Hematopoietic multipotent progenitor cell treated with erythropoietin and hydrocortisone succinate and interleukin-3 and kit ligand, for 6 days (in vitro differentiated cells): ENCODE measurements at regions not wholly inside any gene's neighbourhood (a gene's known extent, or its start where the extent isn't known, plus 50 kb on each side); places are given as distances from the start of the nearest gene placed in this dataset.
"Not testable (repeated sequence)": the region's sequence is repeated elsewhere in the genome, so short reads cannot be mapped to it uniquely, and the experiment has no call there.

Experiments used
- DNase-seq: peaks from one replicate; pipeline ENCODE4 v3.0.0-alpha.2; 2015

DNA sequence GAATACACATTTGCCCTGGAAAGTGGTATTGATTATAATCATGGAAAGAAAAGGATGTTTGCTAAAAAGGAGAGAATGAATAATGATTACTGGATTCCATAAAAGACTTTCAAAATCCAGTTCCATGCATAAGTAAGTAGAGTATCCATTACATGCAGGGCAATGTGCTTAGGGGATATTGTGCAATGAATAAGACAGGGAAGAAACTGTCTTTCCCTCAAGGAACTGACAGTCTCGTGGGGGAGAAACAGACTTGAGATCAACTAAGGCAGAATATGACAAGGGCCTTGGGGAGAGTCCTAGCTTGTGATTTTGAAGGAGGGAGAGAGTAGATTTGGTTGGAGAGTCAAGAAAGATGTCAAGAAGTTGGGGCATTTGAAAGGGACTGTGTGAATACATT lies 130.6 kb downstream of the SPP2 start:
- no peak for DNase-seq

DNA sequence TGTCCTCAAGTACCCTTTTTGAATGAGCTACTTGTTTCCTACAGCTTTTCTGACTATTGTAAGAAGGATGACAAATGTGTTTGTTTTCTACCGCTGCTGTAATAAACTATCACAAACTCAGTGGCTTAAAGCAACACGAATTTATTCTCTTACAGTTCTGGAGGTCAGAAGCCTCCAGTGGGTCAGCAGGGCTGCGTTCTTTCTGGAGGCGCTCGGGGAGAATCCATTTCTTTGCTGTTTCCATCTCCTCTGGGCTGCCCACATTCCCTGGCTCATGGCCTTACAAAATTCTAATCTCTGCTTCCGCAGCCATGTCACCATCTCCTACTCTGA lies 128.5 kb downstream of the SPP2 start:
- DNase-seq, result no peak

DNA sequence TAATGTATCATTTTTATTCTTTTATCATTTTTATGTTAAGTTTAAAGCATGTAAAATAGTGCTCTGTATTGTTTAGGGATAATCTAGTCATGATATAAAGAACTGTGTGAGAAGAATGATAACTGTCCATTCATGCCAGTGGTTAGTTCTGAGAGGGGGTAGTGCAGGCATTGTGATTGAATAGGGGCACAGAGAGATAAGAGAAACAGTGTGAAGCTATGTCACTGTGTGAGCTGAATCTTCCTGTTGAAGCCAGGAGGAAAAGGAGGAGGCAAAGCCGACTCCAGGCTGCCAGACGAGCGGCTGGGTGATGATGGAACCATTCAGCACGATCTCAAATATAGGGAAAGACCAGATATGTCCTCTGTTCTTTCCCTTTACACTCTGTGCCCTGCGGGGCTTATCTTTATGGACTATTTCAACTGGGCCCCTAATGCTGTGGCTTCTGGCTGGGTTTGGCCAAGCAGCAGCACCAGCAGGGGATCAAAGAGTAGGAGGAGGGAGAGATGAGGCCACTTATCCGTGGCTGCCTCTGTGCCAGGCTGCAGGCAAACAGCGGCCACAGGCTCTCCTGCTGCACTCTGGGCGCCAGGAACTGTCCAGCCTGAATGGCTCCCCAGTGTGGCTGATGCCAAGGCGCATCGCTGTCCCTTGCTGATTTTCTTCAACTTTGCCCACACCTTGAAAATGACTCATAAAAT lies 128.0 kb downstream of the SPP2 start:
- no peak for DNase-seq

DNA sequence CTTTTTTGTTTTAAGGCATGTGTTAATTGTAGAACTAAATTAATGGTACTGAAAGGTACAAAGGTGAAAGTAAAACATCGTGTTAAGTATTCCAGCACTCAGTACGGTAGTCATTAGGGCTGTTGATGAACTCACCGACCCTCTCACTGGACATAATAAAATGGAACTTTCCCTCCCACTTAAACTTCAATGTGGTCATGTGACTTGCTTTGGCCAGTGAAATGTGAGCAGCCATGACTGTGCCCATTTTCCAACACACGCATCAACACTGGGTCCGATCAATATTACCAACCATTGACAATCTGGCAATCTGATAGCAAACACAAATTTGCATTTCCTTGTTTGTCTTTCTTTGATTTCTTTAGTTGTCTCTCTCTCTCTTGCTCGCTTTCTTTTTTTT lies 125.1 kb downstream of the SPP2 start:
- DNase-seq, result no peak

DNA sequence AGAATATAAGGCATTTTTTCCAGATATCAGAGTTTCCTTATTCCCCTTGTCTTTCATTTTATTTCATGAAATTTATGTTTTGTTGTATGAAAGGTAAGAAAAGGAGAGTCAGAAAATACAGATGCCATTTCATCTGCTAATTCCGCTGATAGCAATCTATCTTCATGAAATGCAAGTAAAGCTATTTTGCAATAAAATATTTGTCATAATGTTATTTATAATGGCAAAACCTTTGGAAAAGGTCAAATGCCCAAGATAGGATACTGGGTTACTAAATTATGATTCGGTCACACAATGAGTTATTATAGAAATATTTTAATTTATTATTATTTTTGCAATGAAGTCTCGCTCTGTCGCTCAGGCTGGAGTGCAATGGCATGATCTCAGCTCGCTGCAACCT lies 124.2 kb downstream of the SPP2 start:
- DNase-seq, result no peak

DNA sequence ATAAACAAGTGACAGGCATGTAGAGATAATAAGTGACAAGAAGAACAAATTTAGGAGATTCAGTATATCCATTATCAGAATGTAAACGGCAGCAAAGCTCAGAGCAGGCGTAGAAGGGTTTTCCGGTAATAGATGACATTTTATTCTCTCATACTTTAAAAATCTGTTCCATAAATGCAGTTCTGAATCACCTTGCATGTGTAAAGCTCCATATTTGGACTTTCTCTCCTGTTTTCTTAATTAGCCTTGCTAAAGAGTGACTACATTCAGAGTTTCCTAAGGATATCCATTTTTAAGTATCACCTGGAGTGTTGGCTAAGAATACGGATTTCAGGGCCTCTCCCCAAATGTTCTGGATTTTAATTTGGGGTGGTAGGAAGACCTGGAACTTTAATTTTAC lies 122.0 kb downstream of the SPP2 start:
- no peak for DNase-seq

DNA sequence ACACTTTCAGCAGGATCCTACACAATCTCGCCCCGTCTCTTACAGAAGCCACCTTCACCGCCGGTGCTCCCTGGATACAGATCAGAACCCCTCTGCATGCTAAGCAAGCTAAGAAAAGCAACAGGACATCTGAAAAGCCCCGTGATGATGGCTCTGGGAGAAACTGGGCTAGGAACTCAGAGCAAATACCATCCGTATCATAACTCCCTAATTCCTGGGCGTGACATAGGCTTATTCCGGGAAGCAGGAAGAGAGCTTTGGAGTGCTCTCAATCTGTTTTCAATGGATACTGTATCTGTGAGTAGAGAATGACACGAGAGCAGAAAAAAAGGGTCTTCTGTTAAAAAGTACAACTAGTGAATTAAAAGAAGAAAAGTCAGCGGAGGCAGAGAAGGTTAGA lies 121.6 kb downstream of the SPP2 start:
- no peak for DNase-seq

DNA sequence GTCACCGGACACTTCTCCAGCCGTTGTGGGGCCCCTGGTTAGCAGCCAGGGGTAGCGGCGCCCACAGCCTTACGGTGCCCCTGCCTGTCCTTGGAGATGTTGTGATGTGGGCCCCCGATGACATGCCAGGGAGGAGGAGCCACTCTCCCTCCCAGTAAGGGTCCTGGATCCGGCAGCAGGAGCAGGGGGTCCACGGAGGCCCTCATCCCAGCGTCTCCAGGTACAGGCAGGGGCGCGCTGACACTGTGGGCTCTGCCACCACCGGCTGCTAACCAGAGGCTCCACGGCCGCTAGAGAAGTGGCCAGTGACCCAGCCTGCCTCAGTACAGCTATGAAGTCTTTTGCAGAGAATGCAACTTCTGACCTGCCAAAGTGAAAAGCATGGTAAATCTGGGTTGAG lies 121.2 kb downstream of the SPP2 start:
- no peak for DNase-seq

DNA sequence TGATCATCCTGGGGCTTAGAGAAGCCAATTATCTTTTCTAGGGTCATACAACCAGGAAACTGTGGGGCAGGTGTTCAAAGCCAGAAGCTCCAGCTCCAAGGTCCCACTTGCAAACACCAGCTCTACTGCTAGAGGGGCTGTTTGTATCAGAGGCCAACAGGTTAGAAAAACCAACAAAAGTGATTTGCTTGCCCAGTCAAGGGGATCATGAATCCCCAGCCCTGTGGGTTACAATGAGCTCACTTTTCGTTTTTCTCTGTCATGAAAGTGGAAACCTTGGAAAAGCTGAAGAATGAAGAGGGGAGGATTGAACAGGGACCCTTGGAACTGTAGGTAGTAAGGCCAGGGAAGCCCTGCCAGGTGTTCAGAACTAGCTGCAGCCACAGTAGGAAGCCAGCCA lies 119.2 kb downstream of the SPP2 start:
- no peak for DNase-seq

DNA sequence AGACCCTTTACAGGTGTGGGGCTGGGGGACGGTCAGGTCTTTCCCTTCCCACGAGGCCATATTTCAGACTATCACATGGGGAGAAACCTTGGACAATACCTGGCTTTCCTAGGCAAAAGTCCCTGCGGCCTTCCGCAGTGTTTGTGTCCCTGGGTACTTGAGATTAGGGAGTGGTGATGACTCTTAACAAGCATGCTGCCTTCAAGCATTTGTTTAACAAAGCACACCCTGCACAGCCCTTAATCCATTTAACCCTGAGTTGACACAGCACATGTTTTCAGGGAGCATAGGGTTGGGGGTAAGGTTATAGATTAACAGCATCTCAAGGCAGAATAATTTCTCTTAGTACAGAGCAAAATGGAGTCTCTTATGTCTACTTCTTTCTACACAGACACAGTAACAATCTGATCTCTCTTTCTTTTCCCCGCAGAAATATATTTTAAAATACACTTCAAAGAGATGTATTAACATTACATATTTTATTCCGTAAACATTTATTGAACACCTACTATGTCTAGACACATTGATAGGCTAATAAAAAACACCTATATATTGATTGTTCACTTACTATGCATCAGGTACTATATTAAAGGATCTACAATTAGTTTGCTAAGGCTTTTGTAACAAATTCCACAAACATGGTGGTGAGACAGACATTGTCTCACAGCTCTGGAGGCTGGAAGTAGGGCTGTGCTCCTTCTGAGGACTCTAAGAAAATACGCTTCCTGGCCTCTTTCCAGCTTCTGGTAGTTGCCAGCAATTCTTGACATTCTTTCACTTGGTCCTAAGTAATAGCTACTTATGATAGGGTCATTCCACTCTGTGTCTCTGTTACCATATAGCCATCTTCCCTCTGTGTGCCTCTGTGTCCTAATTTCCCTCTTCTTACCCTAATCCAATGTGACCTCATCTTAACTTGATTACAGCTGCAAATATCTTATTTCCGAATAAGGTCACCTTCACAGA lies 118.4 kb downstream of the SPP2 start:
- DNase-seq, result not testable (repeated sequence)

DNA sequence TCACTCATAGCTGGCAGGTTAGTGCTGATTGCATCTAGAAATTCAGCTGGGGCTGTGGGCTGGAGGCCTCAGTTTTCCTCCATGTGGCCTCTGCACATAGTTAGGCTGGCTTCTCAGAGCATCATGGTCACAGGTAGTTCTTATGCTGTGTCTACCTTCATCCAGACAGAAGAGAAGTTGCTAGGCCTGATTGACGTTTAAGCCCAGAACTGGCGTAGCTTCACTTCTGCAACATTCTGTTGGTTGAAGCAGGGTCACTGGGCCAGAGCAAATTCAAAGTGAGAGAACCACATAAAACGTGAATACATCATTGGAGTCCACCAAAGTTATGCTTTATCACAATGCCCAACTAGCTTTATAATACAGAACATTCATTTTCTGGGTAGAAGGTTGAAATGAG lies 116.0 kb downstream of the SPP2 start:
- no peak for DNase-seq

DNA sequence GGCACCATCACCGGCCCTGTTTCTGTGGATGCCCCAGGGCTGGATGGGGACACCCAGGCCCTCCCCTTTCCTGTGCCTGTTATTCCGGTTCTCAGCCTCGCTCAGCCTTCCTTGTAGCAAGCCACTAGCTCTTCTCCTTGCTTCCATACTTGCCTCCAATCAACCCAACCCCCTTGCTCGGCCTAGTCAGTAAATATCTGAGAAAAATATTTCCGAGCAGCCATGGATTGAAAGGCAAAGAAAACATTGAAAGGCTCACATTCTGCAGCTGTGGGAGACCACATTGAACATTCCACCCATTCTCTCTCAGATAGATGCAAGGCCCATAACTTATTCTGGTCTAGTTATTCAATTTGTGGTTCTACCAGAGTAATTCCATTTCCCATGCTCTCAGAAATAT lies 114.9 kb downstream of the SPP2 start:
- no peak for DNase-seq

DNA sequence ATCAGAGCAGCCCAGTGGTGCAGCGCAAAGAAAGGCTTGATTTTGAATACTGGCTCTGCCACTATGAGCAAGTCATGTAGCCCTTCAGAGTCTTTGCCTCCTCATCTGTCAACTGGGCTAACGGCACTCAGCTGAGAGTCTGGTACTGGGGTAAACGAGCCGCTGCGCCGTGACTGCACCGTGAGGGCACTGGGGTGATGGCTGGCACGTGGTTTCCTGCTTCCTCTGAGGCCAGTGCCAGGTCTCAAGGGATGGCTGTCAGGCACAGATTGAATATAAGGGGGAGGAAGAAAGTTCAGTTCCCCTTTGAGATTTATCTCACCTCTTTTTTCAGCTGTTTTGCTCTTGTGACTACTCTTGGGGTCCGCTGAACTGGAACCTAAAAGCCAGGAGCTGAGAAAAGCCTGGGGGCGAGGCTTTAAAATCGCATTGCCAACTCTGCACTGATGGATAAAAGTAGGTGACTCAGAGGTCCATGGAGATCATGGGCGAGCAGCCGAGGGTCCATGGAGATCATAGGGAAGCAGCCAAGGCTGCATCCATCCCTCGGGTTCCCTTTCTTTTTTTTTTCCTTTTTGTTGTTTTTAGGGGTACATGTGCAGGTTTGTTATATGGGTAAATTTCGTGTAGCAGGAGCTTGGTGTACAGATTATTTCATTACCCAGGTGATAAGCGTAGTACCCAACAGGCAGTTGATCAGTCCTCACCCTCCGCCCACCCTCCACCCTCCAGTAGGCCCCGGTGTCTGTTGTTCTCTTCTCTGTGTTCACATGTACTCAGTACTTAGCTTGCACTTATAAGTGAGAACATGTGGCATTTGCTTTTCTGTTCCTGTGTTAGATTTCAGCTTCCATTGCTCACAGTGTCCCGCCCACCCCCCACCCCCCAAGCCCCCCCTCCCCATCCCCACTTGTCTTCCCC lies 114.3 kb downstream of the SPP2 start:
- DNase-seq, result no peak

DNA sequence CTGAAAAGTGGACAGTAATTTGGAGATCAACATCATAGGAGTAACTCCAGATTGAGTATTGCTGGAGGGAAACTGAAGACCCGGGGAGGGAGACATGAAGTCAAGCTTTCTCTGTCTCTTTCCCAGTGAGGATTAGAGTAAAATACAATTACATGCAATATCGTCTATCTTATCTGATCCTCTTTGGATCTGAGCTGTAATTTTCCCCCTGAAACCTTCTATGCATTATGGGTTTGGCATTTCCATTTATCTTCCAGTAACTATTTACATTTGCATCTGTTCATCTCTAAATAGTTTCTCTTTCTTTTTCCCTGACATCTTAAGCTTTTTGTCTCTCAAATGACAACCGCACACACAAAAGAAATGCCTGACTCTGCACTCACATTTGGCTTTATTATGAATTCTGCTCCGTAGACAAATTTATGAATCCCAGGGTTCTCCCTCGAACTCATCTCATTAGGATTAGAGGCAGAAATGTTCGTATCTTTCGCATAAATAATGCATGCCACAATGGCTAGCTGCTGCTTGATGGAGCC lies 113.1 kb downstream of the SPP2 start:
- no peak for DNase-seq

DNA sequence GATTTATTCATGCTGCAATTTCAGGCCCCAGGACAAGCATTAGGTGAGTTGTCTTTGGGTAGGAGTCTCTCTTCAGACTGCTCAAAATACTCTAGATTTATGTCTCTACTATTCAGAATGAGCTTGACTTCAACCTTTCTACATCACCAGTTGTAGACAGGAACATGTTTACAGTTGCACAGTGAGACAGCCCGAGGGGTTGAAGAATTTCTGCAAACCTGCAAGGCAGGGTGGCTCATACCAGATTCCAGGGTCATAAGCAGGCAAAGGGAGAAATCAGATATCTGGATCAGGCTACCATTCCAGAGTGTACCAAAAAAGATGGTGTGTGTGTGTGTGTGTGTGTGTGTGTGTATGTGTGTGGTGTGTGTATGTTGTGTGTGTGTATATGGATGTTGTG lies 112.4 kb downstream of the SPP2 start:
- no peak for DNase-seq

DNA sequence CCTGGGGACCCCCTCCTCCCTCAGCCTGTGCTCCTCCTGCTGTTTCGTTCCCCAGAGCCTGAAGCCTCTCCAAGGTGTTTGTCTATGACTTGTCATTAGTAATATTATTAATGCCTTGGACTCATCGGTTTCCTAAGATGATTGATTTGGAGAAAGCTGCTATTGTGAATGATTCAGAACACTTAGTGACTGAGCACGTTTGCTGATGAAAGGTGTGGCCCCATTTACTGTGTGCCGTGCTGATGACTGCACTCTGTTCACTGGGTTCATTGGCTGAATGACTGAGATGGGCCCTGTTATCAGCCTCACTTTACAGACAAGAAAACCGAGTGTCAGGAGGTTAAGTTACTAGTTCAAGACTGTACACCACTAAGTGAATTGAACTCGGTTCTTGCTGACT lies 111.4 kb downstream of the SPP2 start:
- no peak for DNase-seq

DNA sequence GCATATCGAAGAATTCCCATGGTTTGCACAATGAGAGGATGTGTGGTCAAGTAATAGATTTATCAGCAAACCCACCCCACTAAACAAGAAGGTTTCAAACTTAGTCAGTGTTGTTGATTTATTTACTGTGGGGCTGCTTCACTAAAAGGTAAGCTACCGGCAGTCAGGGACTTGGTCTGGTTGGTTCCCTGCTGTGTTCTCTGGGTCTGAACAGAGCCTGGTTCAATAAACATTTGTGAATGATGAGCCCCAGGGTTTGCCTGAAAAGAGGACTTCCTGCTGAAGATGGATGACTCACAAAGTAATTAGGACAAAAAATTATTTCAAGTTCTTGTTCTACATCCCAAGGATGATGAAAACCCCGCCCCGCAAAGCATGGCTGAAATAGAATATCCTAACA lies 108.3 kb downstream of the SPP2 start:
- no peak for DNase-seq

DNA sequence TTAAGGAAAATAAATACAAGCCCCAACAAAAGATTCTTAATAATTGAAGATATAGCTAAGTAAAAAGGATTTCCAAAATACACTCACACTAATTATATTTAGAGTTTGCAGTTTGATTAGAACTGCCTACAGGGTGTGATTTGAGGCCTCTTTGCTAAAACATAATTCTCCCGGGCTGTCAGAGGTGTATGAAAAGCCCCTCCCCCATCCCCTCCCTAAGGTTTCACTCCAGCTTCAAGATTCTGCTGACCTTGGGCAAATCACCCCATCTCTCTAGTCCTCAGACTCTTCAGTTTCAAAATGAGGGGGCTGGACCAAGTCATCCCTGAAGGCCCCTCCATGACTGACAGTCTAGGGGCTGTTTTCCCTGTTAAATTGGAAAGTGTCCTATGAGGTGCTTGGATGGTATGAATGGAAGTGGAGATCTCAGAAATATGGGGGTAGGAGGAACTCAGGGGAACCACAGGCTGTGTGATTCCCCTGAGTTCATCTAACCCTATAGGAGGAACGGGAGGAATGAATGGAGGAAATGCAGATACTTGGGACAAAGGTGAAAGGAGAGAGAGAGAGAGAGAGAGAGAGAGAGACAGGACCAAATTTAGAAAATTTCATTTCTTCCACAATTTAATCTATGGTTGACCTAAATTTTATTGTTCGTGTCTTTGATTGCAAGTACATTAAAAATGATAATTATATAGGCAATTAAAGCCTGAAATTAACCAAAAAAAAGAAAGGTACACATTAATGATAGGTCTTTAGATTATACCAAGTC lies 107.5 kb downstream of the SPP2 start:
- no peak for DNase-seq

DNA sequence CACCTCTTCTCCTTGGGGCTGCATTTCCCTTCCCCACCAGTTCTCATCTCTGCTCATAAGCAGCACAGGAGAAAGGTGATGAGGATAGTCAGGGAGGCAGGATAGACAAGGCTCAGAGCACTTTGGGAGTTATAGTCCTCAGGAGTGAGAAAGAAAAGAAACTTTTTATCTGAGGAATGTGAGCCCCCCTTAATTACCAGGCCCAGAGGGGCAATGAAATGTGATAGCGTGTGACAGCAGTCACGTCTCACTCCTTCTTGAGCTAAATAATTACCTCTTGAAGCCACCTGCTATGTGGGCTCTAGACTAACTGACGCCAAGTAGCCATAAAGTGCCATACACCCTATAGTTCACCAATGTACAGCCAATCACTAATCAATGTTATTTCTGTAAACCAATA lies 105.8 kb downstream of the SPP2 start:
- DNase-seq, result no peak

DNA sequence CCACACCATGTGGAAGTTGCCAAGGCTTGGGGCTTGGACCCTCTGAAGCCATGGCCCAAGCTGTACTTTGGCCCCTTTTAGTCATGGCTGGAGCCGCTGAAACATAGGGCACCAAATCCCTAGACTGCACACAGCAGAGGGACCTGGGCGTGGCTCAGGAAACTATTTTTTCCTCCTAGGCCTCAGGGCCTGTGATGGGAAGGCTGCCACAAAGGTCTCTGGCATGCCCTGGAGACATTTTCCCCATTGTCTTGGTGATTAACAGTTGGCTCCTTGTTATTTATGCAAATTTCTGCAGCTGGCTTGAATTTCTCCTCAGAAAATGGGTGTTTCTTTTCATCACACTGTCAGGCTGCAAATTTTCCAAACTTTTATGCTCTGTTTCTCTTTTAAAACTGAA lies 102.3 kb downstream of the SPP2 start:
- not testable (repeated sequence) for DNase-seq

DNA sequence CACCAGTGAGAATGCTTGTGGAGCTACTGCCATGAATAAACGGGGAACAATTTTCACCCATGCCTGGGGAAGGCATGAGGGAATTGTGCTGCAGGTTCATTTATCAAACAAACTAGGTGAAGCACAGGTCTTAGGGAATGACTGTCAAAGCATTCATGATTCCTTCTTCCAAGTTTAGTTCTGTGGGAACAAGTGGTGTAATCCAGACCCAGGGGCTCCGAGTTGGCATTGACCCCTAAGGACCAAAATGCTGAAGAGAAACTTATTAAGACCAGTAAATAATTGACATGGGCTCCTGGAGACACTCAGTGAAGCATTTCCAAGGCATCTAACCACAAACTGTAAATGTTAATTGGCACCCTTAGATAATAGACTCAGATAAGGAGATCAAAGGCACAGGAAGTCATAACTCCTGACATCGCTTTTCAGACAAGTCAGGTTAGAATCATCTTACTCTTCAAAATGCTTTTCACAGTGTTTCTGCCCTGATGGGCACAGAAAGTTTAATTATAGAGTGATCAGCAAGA lies 96.9 kb downstream of the SPP2 start:
- DNase-seq, result no peak
